ENCODE measurements at regions not wholly inside any gene's neighbourhood (a gene's known extent, or its start where the extent isn't known, plus 50 kb on each side); places are given as distances from the start of the nearest gene placed in this dataset.
"Not testable (repeated sequence)": the region's sequence is repeated elsewhere in the genome, so short reads cannot be mapped to it uniquely, and the experiment has no call there.

- H3K4me3 ChIP-seq (ENCODE audit: insufficient read depth, low read depth, low read length, poor library complexity, severe bottlenecking), result no peak overlapping the region
- DNase-seq, result no peak
- no peaks in the 10 kb centered on the region for H3K36me3 ChIP-seq (ENCODE audit: control insufficient read depth, insufficient read depth, low read length)
- H3K27me3 ChIP-seq (replicated peaks; ENCODE audit: control insufficient read depth, insufficient read depth, low read length, poor library complexity, severe bottlenecking), result no peaks in the 10 kb centered on the region
- no peaks in the 10 kb centered on the region for H3K9me3 ChIP-seq (ENCODE audit: control insufficient read depth, low read length)
- no peak overlapping the region for H3K27ac ChIP-seq (ENCODE audit: insufficient read depth, low read length, poor library complexity, severe bottlenecking)
- no peaks in the 10 kb centered on the region for H3K4me1 ChIP-seq (ENCODE audit: control insufficient read depth, insufficient read depth, low read length, poor library complexity, severe bottlenecking)
These were observed 244.4 kb downstream of the GALC start for GRCh38 chr14:87748558-87748957.

- DNase-seq, result no peak
These were observed 247.4 kb downstream of the GALC start for GRCh38 chr14:87745507-87746118.

DNA sequence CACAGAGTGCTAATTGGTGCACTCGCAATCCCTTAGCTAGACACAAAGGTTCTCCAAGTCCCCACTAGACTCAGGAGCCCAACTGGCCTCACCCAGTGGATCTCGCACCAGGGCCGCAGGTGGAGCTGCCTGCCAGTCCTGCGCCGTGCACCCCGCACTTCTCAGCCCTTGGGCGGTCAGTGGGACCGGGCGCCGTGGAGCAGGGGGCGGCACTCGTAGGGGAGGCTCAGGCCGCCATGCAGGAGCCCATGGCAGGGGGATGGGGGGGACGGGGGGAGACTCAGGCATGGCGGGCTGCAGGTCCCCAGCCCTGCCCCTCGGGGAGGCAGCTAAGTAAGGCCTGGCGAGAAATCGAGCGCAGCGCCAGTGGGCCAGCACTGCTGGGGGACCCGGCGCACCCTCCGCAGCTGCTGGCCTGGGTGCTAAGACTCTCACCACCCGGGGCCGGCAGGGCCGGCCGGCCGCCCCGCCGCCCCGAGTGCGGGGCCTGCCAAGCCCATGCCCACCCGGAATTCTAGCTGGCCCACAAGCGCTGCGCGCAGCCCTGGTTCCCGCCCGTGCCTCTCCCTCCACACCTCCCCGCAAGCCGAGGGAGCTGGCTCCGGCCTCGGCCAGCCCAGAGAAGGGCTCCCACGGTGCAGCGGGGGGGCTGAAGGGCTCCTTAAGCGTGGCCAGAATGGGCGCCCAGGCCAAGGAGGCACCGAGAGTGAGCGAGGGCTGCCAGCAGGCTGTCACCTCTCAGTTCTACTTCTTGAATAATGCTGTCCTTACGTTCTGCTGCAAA, 258.2 kb downstream of the GALC start:
- DNase-seq; H3K27me3 ChIP-seq (replicated peaks; ENCODE audit: control insufficient read depth, insufficient read depth, low read length, poor library complexity, severe bottlenecking); H3K36me3 ChIP-seq (ENCODE audit: control insufficient read depth, insufficient read depth, low read length); H3K4me3 ChIP-seq (ENCODE audit: insufficient read depth, low read depth, low read length, poor library complexity, severe bottlenecking); H3K9me3 ChIP-seq (ENCODE audit: control insufficient read depth, low read length); H3K4me1 ChIP-seq (ENCODE audit: control insufficient read depth, insufficient read depth, low read length, poor library complexity, severe bottlenecking); H3K27ac ChIP-seq (ENCODE audit: insufficient read depth, low read length, poor library complexity, severe bottlenecking): not testable (repeated sequence)

More at GRCh38 chr14:87745507-87746118, 247.4 kb downstream of the GALC start:
- Histone ChIP-seq H3K27me3 (replicated peaks; ENCODE audit: control insufficient read depth, insufficient read depth, low read length, poor library complexity, severe bottlenecking) (no peaks in the 10 kb centered on the region), H3K4me1 (ENCODE audit: control insufficient read depth, insufficient read depth, low read length, poor library complexity, severe bottlenecking) (no peaks in the 10 kb centered on the region), H3K4me3 (ENCODE audit: insufficient read depth, low read depth, low read length, poor library complexity, severe bottlenecking) (no peak overlapping the region), H3K27ac (ENCODE audit: insufficient read depth, low read length, poor library complexity, severe bottlenecking) (no peak overlapping the region), H3K36me3 (ENCODE audit: control insufficient read depth, insufficient read depth, low read length) (no peaks in the 10 kb centered on the region), H3K9me3 (ENCODE audit: control insufficient read depth, low read length) (no peaks in the 10 kb centered on the region)

GRCh38 chr14:87733115-87733514, 259.9 kb downstream of the GALC start:
- not testable (repeated sequence) for H3K27ac ChIP-seq (ENCODE audit: insufficient read depth, low read length, poor library complexity, severe bottlenecking); H3K4me3 ChIP-seq (ENCODE audit: insufficient read depth, low read depth, low read length, poor library complexity, severe bottlenecking); H3K36me3 ChIP-seq (ENCODE audit: control insufficient read depth, insufficient read depth, low read length); H3K9me3 ChIP-seq (ENCODE audit: control insufficient read depth, low read length); H3K27me3 ChIP-seq (replicated peaks; ENCODE audit: control insufficient read depth, insufficient read depth, low read length, poor library complexity, severe bottlenecking); H3K4me1 ChIP-seq (ENCODE audit: control insufficient read depth, insufficient read depth, low read length, poor library complexity, severe bottlenecking); DNase-seq

- no peak overlapping the region for H3K4me3 ChIP-seq (ENCODE audit: insufficient read depth, low read depth, low read length, poor library complexity, severe bottlenecking)
- H3K27ac ChIP-seq (ENCODE audit: insufficient read depth, low read length, poor library complexity, severe bottlenecking), result no peak overlapping the region
- no peak for DNase-seq
- no peaks in the 10 kb centered on the region for H3K36me3 ChIP-seq (ENCODE audit: control insufficient read depth, insufficient read depth, low read length)
- H3K27me3 ChIP-seq (replicated peaks; ENCODE audit: control insufficient read depth, insufficient read depth, low read length, poor library complexity, severe bottlenecking), result no peaks in the 10 kb centered on the region
- no peaks in the 10 kb centered on the region for H3K4me1 ChIP-seq (ENCODE audit: control insufficient read depth, insufficient read depth, low read length, poor library complexity, severe bottlenecking)
- H3K9me3 ChIP-seq (ENCODE audit: control insufficient read depth, low read length), result no peaks in the 10 kb centered on the region
These were observed 260.4 kb downstream of the GALC start for GRCh38 chr14:87732562-87732961.

DNA sequence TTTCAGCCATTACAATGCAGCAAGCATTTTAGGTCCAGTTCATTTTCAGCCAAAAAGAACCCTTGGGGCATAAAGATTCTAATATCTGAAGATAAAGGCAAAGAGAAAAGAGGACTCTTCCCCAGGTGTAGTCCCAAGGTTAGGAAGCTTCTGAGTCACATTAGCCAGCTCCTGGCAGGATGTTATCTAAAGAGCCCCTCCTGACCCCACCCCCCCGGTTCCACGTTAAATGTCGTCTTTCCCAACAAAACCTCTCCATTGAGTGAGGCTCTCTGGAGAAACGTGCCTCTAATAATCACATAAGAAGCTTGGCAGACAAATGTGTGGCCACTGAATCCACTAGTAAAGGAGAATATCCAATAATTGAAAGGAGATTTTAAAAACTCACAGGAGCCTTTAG, 267.7 kb downstream of the GALC start:
- DNase-seq, result no peak
- Histone ChIP-seq H3K9me3 (ENCODE audit: control insufficient read depth, low read length) (no peaks in the 10 kb centered on the region), H3K4me1 (ENCODE audit: control insufficient read depth, insufficient read depth, low read length, poor library complexity, severe bottlenecking) (no peaks in the 10 kb centered on the region), H3K36me3 (ENCODE audit: control insufficient read depth, insufficient read depth, low read length) (no peaks in the 10 kb centered on the region), H3K27me3 (replicated peaks; ENCODE audit: control insufficient read depth, insufficient read depth, low read length, poor library complexity, severe bottlenecking) (no peaks in the 10 kb centered on the region), H3K27ac (ENCODE audit: insufficient read depth, low read length, poor library complexity, severe bottlenecking) (no peak overlapping the region), H3K4me3 (ENCODE audit: insufficient read depth, low read depth, low read length, poor library complexity, severe bottlenecking) (no peak overlapping the region)

- no peaks in the 10 kb centered on the region for H3K36me3 ChIP-seq (ENCODE audit: control insufficient read depth, insufficient read depth, low read length)
- H3K4me3 ChIP-seq (ENCODE audit: insufficient read depth, low read depth, low read length, poor library complexity, severe bottlenecking), result no peak overlapping the region
- DNase-seq, result no peak
- no peaks in the 10 kb centered on the region for H3K4me1 ChIP-seq (ENCODE audit: control insufficient read depth, insufficient read depth, low read length, poor library complexity, severe bottlenecking)
- H3K27me3 ChIP-seq (replicated peaks; ENCODE audit: control insufficient read depth, insufficient read depth, low read length, poor library complexity, severe bottlenecking), result no peaks in the 10 kb centered on the region
- H3K27ac ChIP-seq (ENCODE audit: insufficient read depth, low read length, poor library complexity, severe bottlenecking), result no peak overlapping the region
- H3K9me3 ChIP-seq (ENCODE audit: control insufficient read depth, low read length), result no peaks in the 10 kb centered on the region
These were observed 280.4 kb downstream of the GALC start for GRCh38 chr14:87712396-87713090.

- no peak for DNase-seq
- Histone ChIP-seq H3K27me3 (replicated peaks; ENCODE audit: control insufficient read depth, insufficient read depth, low read length, poor library complexity, severe bottlenecking) (no peaks in the 10 kb centered on the region), H3K9me3 (ENCODE audit: control insufficient read depth, low read length) (no peaks in the 10 kb centered on the region), H3K36me3 (ENCODE audit: control insufficient read depth, insufficient read depth, low read length) (no peaks in the 10 kb centered on the region), H3K4me1 (ENCODE audit: control insufficient read depth, insufficient read depth, low read length, poor library complexity, severe bottlenecking) (no peaks in the 10 kb centered on the region), H3K27ac (ENCODE audit: insufficient read depth, low read length, poor library complexity, severe bottlenecking) (no peak overlapping the region), H3K4me3 (ENCODE audit: insufficient read depth, low read depth, low read length, poor library complexity, severe bottlenecking) (no peak overlapping the region)
These were observed 287.5 kb downstream of the GALC start for GRCh38 chr14:87705439-87705896.

DNA sequence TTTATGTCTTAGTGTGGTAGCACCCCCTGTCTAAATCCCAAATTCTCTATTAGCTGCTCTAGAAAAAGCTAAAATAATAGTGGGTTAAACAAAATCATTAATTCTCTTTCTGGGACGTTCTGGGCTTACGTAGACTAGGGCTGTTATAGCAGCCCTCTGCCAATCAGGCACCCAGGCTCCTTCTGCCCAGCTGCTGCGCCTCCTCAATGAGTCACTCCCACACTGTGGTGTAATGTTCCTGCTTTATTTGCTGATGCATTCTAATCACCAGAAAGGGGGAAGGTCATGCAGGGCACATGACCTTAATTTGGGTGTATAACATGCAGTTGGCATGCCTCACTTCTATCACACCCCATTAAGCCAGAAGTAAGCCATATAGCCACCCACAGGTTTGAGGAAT, 294.5 kb downstream of the GALC start:
- no peak overlapping the region for H3K4me3 ChIP-seq (ENCODE audit: insufficient read depth, low read depth, low read length, poor library complexity, severe bottlenecking)
- H3K36me3 ChIP-seq (ENCODE audit: control insufficient read depth, insufficient read depth, low read length), result no peaks in the 10 kb centered on the region
- H3K27me3 ChIP-seq (replicated peaks; ENCODE audit: control insufficient read depth, insufficient read depth, low read length, poor library complexity, severe bottlenecking), result no peaks in the 10 kb centered on the region
- H3K9me3 ChIP-seq (ENCODE audit: control insufficient read depth, low read length), result no peaks in the 10 kb centered on the region
- no peaks in the 10 kb centered on the region for H3K4me1 ChIP-seq (ENCODE audit: control insufficient read depth, insufficient read depth, low read length, poor library complexity, severe bottlenecking)
- no peak overlapping the region for H3K27ac ChIP-seq (ENCODE audit: insufficient read depth, low read length, poor library complexity, severe bottlenecking)
- no peak for DNase-seq

GRCh38 chr14:87696485-87696884, 296.5 kb downstream of the GALC start:
- H3K9me3 ChIP-seq (ENCODE audit: control insufficient read depth, low read length), result no peaks in the 10 kb centered on the region
- no peaks in the 10 kb centered on the region for H3K36me3 ChIP-seq (ENCODE audit: control insufficient read depth, insufficient read depth, low read length)
- H3K4me3 ChIP-seq (ENCODE audit: insufficient read depth, low read depth, low read length, poor library complexity, severe bottlenecking), result no peak overlapping the region
- no peak overlapping the region for H3K27ac ChIP-seq (ENCODE audit: insufficient read depth, low read length, poor library complexity, severe bottlenecking)
- DNase-seq, result no peak
- no peaks in the 10 kb centered on the region for H3K4me1 ChIP-seq (ENCODE audit: control insufficient read depth, insufficient read depth, low read length, poor library complexity, severe bottlenecking)
- no peaks in the 10 kb centered on the region for H3K27me3 ChIP-seq (replicated peaks; ENCODE audit: control insufficient read depth, insufficient read depth, low read length, poor library complexity, severe bottlenecking)
